ENCODE measurements at regions not wholly inside any gene's neighbourhood (a gene's known extent, or its start where the extent isn't known, plus 50 kb on each side); places are given as distances from the start of the nearest gene placed in this dataset.
"Not testable (repeated sequence)": the region's sequence is repeated elsewhere in the genome, so short reads cannot be mapped to it uniquely, and the experiment has no call there.

- DNase-seq (ENCODE audit: low read depth in 2 of 2), result no peak
Measured at GRCh38 chr14:66015071-66015780, 470.9 kb upstream of the CCDC196 start.

GRCh38 chr14:66017927-66018326 lies 468.2 kb upstream of the CCDC196 start:
- DNase-seq (ENCODE audit: low read depth in 2 of 2), result no peak

- DNase-seq (ENCODE audit: low read depth in 2 of 2), result no peak
Measured at GRCh38 chr14:66022526-66022925, 463.6 kb upstream of the CCDC196 start.

GRCh38 chr14:66025779-66026178 lies 460.4 kb upstream of the CCDC196 start:
- no peak for DNase-seq (ENCODE audit: low read depth in 2 of 2)

GRCh38 chr14:66031981-66032380 lies 454.2 kb upstream of the CCDC196 start:
- DNase-seq (ENCODE audit: low read depth in 2 of 2), result not testable (repeated sequence)

GRCh38 chr14:66032800-66033199 lies 453.4 kb upstream of the CCDC196 start:
- no peak for DNase-seq (ENCODE audit: low read depth in 2 of 2)

GRCh38 chr14:66036547-66036946 lies 449.6 kb upstream of the CCDC196 start:
- DNase-seq (ENCODE audit: low read depth in 2 of 2), result no peak

GRCh38 chr14:66037361-66037760 lies 448.8 kb upstream of the CCDC196 start:
- DNase-seq (ENCODE audit: low read depth in 2 of 2), result no peak

- DNase-seq (ENCODE audit: low read depth in 2 of 2), result no peak
Measured at GRCh38 chr14:66038212-66038611, 448.0 kb upstream of the CCDC196 start.

GRCh38 chr14:66038618-66039017 lies 447.6 kb upstream of the CCDC196 start:
- DNase-seq (ENCODE audit: low read depth in 2 of 2), result no peak

- no peak for DNase-seq (ENCODE audit: low read depth in 2 of 2)
Measured at GRCh38 chr14:66039495-66039894, 446.7 kb upstream of the CCDC196 start.

GRCh38 chr14:66041582-66041981 lies 444.6 kb upstream of the CCDC196 start:
- no peak for DNase-seq (ENCODE audit: low read depth in 2 of 2)

- no peak for DNase-seq (ENCODE audit: low read depth in 2 of 2)
Measured at GRCh38 chr14:66043921-66044320, 442.2 kb upstream of the CCDC196 start.

- no peak for DNase-seq (ENCODE audit: low read depth in 2 of 2)
Measured at GRCh38 chr14:66045572-66046021, 440.6 kb upstream of the CCDC196 start.

- no peak for DNase-seq (ENCODE audit: low read depth in 2 of 2)
Measured at GRCh38 chr14:66046035-66046434, 440.1 kb upstream of the CCDC196 start.

- DNase-seq (ENCODE audit: low read depth in 2 of 2), result no peak
Measured at GRCh38 chr14:66046591-66046990, 439.6 kb upstream of the CCDC196 start.

GRCh38 chr14:66056268-66056907 lies 429.8 kb upstream of the CCDC196 start:
- DNase-seq (ENCODE audit: low read depth in 2 of 2), result no peak

GRCh38 chr14:66056926-66057552 lies 429.1 kb upstream of the CCDC196 start:
- no peak for DNase-seq (ENCODE audit: low read depth in 2 of 2)

GRCh38 chr14:66065188-66065587 lies 421.0 kb upstream of the CCDC196 start:
- DNase-seq (ENCODE audit: low read depth in 2 of 2), result no peak

- DNase-seq (ENCODE audit: low read depth in 2 of 2), result no peak
Measured at GRCh38 chr14:66066981-66067776, 419.0 kb upstream of the CCDC196 start.

GRCh38 chr14:66069036-66069435 lies 417.1 kb upstream of the CCDC196 start:
- no peak for DNase-seq (ENCODE audit: low read depth in 2 of 2)
